ENCODE measurements at regions not wholly inside any gene's neighbourhood (a gene's known extent, or its start where the extent isn't known, plus 50 kb on each side); places are given as distances from the start of the nearest gene placed in this dataset.
"Not testable (repeated sequence)": the region's sequence is repeated elsewhere in the genome, so short reads cannot be mapped to it uniquely, and the experiment has no call there.

- H3K4me2 ChIP-seq (ENCODE audit: low read length); H3K4me1 ChIP-seq; H3K27me3 ChIP-seq (ENCODE audit: control insufficient read depth, insufficient read depth, low read length); H3K4me3 ChIP-seq (ENCODE audit: low read depth, low read length); H3K36me3 ChIP-seq (ENCODE audit: control insufficient read depth, insufficient read depth, low read length); H2AFZ ChIP-seq; H3K9me3 ChIP-seq (ENCODE audit: control insufficient read depth, low read length); H3K9ac ChIP-seq; H3K27ac ChIP-seq: not testable (repeated sequence)
- peaks cover 20% of the 10 kb centered on the region for H3K79me2 ChIP-seq
Observed at GRCh38 chr17:30609682-30610081, 132.5 kb downstream of the GOSR1 start.

GRCh38 chr17:30605523-30605922 lies 128.3 kb downstream of the GOSR1 start:
- Histone ChIP-seq H3K4me1 (no peaks in the 10 kb centered on the region), H3K4me3 (ENCODE audit: low read depth, low read length) (no peak overlapping the region), H3K36me3 (ENCODE audit: control insufficient read depth, insufficient read depth, low read length) (no peaks in the 10 kb centered on the region), H3K27me3 (ENCODE audit: control insufficient read depth, insufficient read depth, low read length) (no peaks in the 10 kb centered on the region), H2AFZ (no peak overlapping the region), H3K9ac (no peak overlapping the region), H3K27ac (no peak overlapping the region), H3K9me3 (ENCODE audit: control insufficient read depth, low read length) (no peaks in the 10 kb centered on the region), H3K4me2 (ENCODE audit: low read length) (no peak overlapping the region), H3K79me2 (peaks cover 29% of the 10 kb centered on the region)
- TF ChIP-seq CTCF (IDR thresholded peaks at IDR 0.05) = no peak

- no peak overlapping the region for H3K4me2 ChIP-seq (ENCODE audit: low read length)
- TF ChIP-seq CTCF (IDR thresholded peaks at IDR 0.05) = no peak
- no peak overlapping the region for H2AFZ ChIP-seq
- H3K36me3 ChIP-seq (ENCODE audit: control insufficient read depth, insufficient read depth, low read length) = no peaks in the 10 kb centered on the region
- no peak overlapping the region for H3K9ac ChIP-seq
- no peaks in the 10 kb centered on the region for H3K27me3 ChIP-seq (ENCODE audit: control insufficient read depth, insufficient read depth, low read length)
- H3K4me3 ChIP-seq (ENCODE audit: low read depth, low read length) = no peak overlapping the region
- H3K4me1 ChIP-seq = no peaks in the 10 kb centered on the region
- H3K79me2 ChIP-seq = peaks cover 29% of the 10 kb centered on the region
- H3K27ac ChIP-seq = no peak overlapping the region
- no peaks in the 10 kb centered on the region for H3K9me3 ChIP-seq (ENCODE audit: control insufficient read depth, low read length)
Observed at GRCh38 chr17:30605027-30605426, 127.8 kb downstream of the GOSR1 start.

GRCh38 chr17:30602396-30602795 lies 125.2 kb downstream of the GOSR1 start:
- not testable (repeated sequence) for H3K4me3 ChIP-seq (ENCODE audit: low read depth, low read length); H3K27ac ChIP-seq; H3K4me2 ChIP-seq (ENCODE audit: low read length); H2AFZ ChIP-seq; H3K36me3 ChIP-seq (ENCODE audit: control insufficient read depth, insufficient read depth, low read length); H3K4me1 ChIP-seq; H3K27me3 ChIP-seq (ENCODE audit: control insufficient read depth, insufficient read depth, low read length); H3K9me3 ChIP-seq (ENCODE audit: control insufficient read depth, low read length); H3K9ac ChIP-seq
- peaks cover 28% of the 10 kb centered on the region for H3K79me2 ChIP-seq

- H3K27me3 ChIP-seq (ENCODE audit: control insufficient read depth, insufficient read depth, low read length); H3K4me3 ChIP-seq (ENCODE audit: low read depth, low read length); H3K9me3 ChIP-seq (ENCODE audit: control insufficient read depth, low read length); H3K27ac ChIP-seq; H2AFZ ChIP-seq; H3K4me2 ChIP-seq (ENCODE audit: low read length); H3K36me3 ChIP-seq (ENCODE audit: control insufficient read depth, insufficient read depth, low read length); H3K4me1 ChIP-seq; H3K9ac ChIP-seq: not testable (repeated sequence)
- H3K79me2 ChIP-seq = peaks cover 26% of the 10 kb centered on the region
Observed at GRCh38 chr17:30601984-30602383, 124.8 kb downstream of the GOSR1 start.

- Histone ChIP-seq H3K4me1 (no peaks in the 10 kb centered on the region), H3K9me3 (ENCODE audit: control insufficient read depth, low read length) (no peaks in the 10 kb centered on the region), H3K4me2 (ENCODE audit: low read length) (peak overlapping the region; percentile 90), H3K79me2 (peaks cover 16% of the 10 kb centered on the region), H3K9ac (no peak overlapping the region), H2AFZ (peak overlapping the region; percentile 83), H3K27me3 (ENCODE audit: control insufficient read depth, insufficient read depth, low read length) (no peaks in the 10 kb centered on the region), H3K4me3 (ENCODE audit: low read depth, low read length) (peak overlapping the region; percentile 73), H3K36me3 (ENCODE audit: control insufficient read depth, insufficient read depth, low read length) (no peaks in the 10 kb centered on the region), H3K27ac (peak overlapping the region; percentile 95)
- TF ChIP-seq CTCF (IDR thresholded peaks at IDR 0.05) = no peak
Observed at GRCh38 chr17:30600830-30601494, 123.8 kb downstream of the GOSR1 start.
